ENCODE measurements at regions not wholly inside any gene's neighbourhood (a gene's known extent, or its start where the extent isn't known, plus 50 kb on each side); places are given as distances from the start of the nearest gene placed in this dataset.

- WGBS, 2 experiments (ENCODE audit: low coverage in 1 of 2, low lambda C conversion rate in 2 of 2, missing lambda C conversion rate in 2 of 2) = 2 to 4% methylated on average over 1 of the region's 1 CpG
- no peaks in the 10 kb centered on the region for H3K27me3 ChIP-seq (replicated peaks; ENCODE audit: insufficient read depth)
- no peak overlapping the region for H3K4me2 ChIP-seq (ENCODE audit: unreplicated experiment)
- no peak for DNase-seq
- TF ChIP-seq EZH2 (IDR thresholded peaks at IDR 0.05; ENCODE audit: insufficient read depth, poor library complexity, severe bottlenecking) (no peak), EZH2phosphoT487 (IDR thresholded peaks at IDR 0.05; ENCODE audit: insufficient read depth, low read depth) (no peak)
- no peaks in the 10 kb centered on the region for H4K20me1 ChIP-seq (ENCODE audit: insufficient read depth)
- H3K36me3 ChIP-seq (ENCODE audit: low read depth) = no peaks in the 10 kb centered on the region
- no peaks in the 10 kb centered on the region for H3K4me1 ChIP-seq (ENCODE audit: insufficient read depth)
- H2AFZ ChIP-seq = no peak overlapping the region
- no peaks in the 10 kb centered on the region for H3K79me2 ChIP-seq (ENCODE audit: insufficient read depth)
- H3F3A ChIP-seq (ENCODE audit: insufficient read depth) = no peaks in the 10 kb centered on the region
- no peaks in the 10 kb centered on the region for H3K9me2 ChIP-seq (ENCODE audit: insufficient read depth)
- in situ Hi-C loops (cut with MboI) = no loop called here
- H3K4me3 ChIP-seq = no peak overlapping the region
- H3K27ac ChIP-seq = no peak overlapping the region
- no peaks in the 10 kb centered on the region for H3K9me3 ChIP-seq (ENCODE audit: low read depth)
- no peak overlapping the region for H3K9ac ChIP-seq
Measured at GRCh38 chr3:83842511-83842910, 1116.3 kb upstream of the CADM2 start.

- H3K9me2 ChIP-seq (ENCODE audit: insufficient read depth) = no peaks in the 10 kb centered on the region
- no peaks in the 10 kb centered on the region for H3K9me3 ChIP-seq (ENCODE audit: low read depth)
- no peak overlapping the region for H3K9ac ChIP-seq
- no peaks in the 10 kb centered on the region for H3K4me1 ChIP-seq (ENCODE audit: insufficient read depth)
- no peak overlapping the region for H2AFZ ChIP-seq
- in situ Hi-C loops (cut with MboI) = no loop called here
- no peaks in the 10 kb centered on the region for H3F3A ChIP-seq (ENCODE audit: insufficient read depth)
- H3K36me3 ChIP-seq (ENCODE audit: low read depth) = no peaks in the 10 kb centered on the region
- no peak overlapping the region for H3K27ac ChIP-seq
- no peaks in the 10 kb centered on the region for H4K20me1 ChIP-seq (ENCODE audit: insufficient read depth)
- no peaks in the 10 kb centered on the region for H3K27me3 ChIP-seq (replicated peaks; ENCODE audit: insufficient read depth)
- WGBS, 2 experiments (ENCODE audit: low coverage in 1 of 2, low lambda C conversion rate in 2 of 2, missing lambda C conversion rate in 2 of 2) = 34 to 35% methylated on average over 2 of the region's 2 CpGs
- no peaks in the 10 kb centered on the region for H3K79me2 ChIP-seq (ENCODE audit: insufficient read depth)
- H3K4me3 ChIP-seq = no peak overlapping the region
- no peak overlapping the region for H3K4me2 ChIP-seq (ENCODE audit: unreplicated experiment)
- TF ChIP-seq EZH2phosphoT487 (IDR thresholded peaks at IDR 0.05; ENCODE audit: insufficient read depth, low read depth) (no peak), EZH2 (IDR thresholded peaks at IDR 0.05; ENCODE audit: insufficient read depth, poor library complexity, severe bottlenecking) (no peak)
- DNase-seq = no peak
Measured at GRCh38 chr3:83843716-83844115, 1115.1 kb upstream of the CADM2 start.

- Histone ChIP-seq H3K27ac (no peak overlapping the region), H2AFZ (no peak overlapping the region), H3K9me3 (ENCODE audit: low read depth) (no peaks in the 10 kb centered on the region), H3K79me2 (ENCODE audit: insufficient read depth) (no peaks in the 10 kb centered on the region), H3K4me2 (ENCODE audit: unreplicated experiment) (no peak overlapping the region), H4K20me1 (ENCODE audit: insufficient read depth) (no peaks in the 10 kb centered on the region), H3K4me3 (no peak overlapping the region), H3K36me3 (ENCODE audit: low read depth) (no peaks in the 10 kb centered on the region), H3F3A (ENCODE audit: insufficient read depth) (no peaks in the 10 kb centered on the region), H3K9me2 (ENCODE audit: insufficient read depth) (no peaks in the 10 kb centered on the region), H3K27me3 (replicated peaks; ENCODE audit: insufficient read depth) (no peaks in the 10 kb centered on the region), H3K4me1 (ENCODE audit: insufficient read depth) (no peaks in the 10 kb centered on the region), H3K9ac (no peak overlapping the region)
- DNase-seq = no peak
- in situ Hi-C loops (cut with MboI) = no loop called here
- no peak for TF ChIP-seq EZH2phosphoT487 (IDR thresholded peaks at IDR 0.05; ENCODE audit: insufficient read depth, low read depth)
- WGBS, 2 experiments (ENCODE audit: low coverage in 1 of 2, low lambda C conversion rate in 2 of 2, missing lambda C conversion rate in 2 of 2) = 15 to 26% methylated on average over 1 of the region's 1 CpG
Measured at GRCh38 chr3:83849106-83849730, 1109.6 kb upstream of the CADM2 start.

GRCh38 chr3:83863380-83863779, 1095.4 kb upstream of the CADM2 start:
- peaks cover 1% of the 10 kb centered on the region; the same call in 1 of the 2 replicates for H3K9me2 ChIP-seq (ENCODE audit: insufficient read depth)
- H3K27ac ChIP-seq = no peak overlapping the region
- H2AFZ ChIP-seq = no peak overlapping the region
- H3F3A ChIP-seq (ENCODE audit: insufficient read depth) = no peaks in the 10 kb centered on the region
- no peak overlapping the region for H3K9ac ChIP-seq
- no peak for DNase-seq
- no peaks in the 10 kb centered on the region for H3K4me1 ChIP-seq (ENCODE audit: insufficient read depth)
- H4K20me1 ChIP-seq (ENCODE audit: insufficient read depth) = no peaks in the 10 kb centered on the region
- 14 to 19% methylated on average over 2 of the region's 2 CpGs for WGBS, 2 experiments (ENCODE audit: low coverage in 1 of 2, low lambda C conversion rate in 2 of 2, missing lambda C conversion rate in 2 of 2)
- in situ Hi-C loops (cut with MboI) = no loop called here
- H3K79me2 ChIP-seq (ENCODE audit: insufficient read depth) = no peaks in the 10 kb centered on the region
- H3K36me3 ChIP-seq (ENCODE audit: low read depth) = no peaks in the 10 kb centered on the region
- H3K4me2 ChIP-seq (ENCODE audit: unreplicated experiment) = no peak overlapping the region
- H3K9me3 ChIP-seq (ENCODE audit: low read depth) = no peaks in the 10 kb centered on the region
- TF ChIP-seq EZH2 (IDR thresholded peaks at IDR 0.05; ENCODE audit: insufficient read depth, poor library complexity, severe bottlenecking) = no peak
- no peaks in the 10 kb centered on the region for H3K27me3 ChIP-seq (replicated peaks; ENCODE audit: insufficient read depth)
- H3K4me3 ChIP-seq = no peak overlapping the region
